Progenitor cell of endocrine pancreas (in vitro differentiated cells): ENCODE measurements at regions not wholly inside any gene's neighbourhood (a gene's known extent, or its start where the extent isn't known, plus 50 kb on each side); places are given as distances from the start of the nearest gene placed in this dataset.
A peak's percentile ranks its signal among the peaks of the same experiment; 100 is the strongest.

ENCODE experiments used
- DNase-seq: peaks from one replicate; pipeline ENCODE4 v3.0.0; 2021; ENCODE audit warnings: low spot score; ENCODE audit not compliant: unreplicated experiment
- H3K27ac Mint-ChIP-seq: 2 replicates; pipeline ENCODE4 v1.8.0; 2021; ENCODE audit warnings: mild to moderate bottlenecking, moderate library complexity, mixed read lengths
- H3K27me3 Mint-ChIP-seq: 2 replicates; pipeline ENCODE4 v1.8.0; 2021; ENCODE audit warnings: mixed read lengths
- H3K36me3 Mint-ChIP-seq: 2 replicates; pipeline ENCODE4 v1.8.0; 2022; ENCODE audit warnings: mixed read lengths; ENCODE audit not compliant: insufficient read depth
- H3K4me1 Mint-ChIP-seq: 2 replicates; pipeline ENCODE4 v1.8.0; 2021; ENCODE audit warnings: low read depth, mixed read lengths
- H3K4me3 Mint-ChIP-seq: 2 replicates; pipeline ENCODE4 v1.8.0; 2021; ENCODE audit warnings: low read depth, mild to moderate bottlenecking, moderate library complexity, mixed read lengths
- H3K9me3 Mint-ChIP-seq: 2 replicates; pipeline ENCODE4 v1.8.0; 2021; ENCODE audit warnings: low read depth, mixed read lengths
- CTCF ChIP-seq: fragments of 200-600 bp; sonication (generic); IDR thresholded peaks from one replicate; pipeline ENCODE4 v1.5.0; 2021; ENCODE audit warnings: antibody characterized with exemption, mild to moderate bottlenecking; ENCODE audit not compliant: unreplicated experiment

DNA sequence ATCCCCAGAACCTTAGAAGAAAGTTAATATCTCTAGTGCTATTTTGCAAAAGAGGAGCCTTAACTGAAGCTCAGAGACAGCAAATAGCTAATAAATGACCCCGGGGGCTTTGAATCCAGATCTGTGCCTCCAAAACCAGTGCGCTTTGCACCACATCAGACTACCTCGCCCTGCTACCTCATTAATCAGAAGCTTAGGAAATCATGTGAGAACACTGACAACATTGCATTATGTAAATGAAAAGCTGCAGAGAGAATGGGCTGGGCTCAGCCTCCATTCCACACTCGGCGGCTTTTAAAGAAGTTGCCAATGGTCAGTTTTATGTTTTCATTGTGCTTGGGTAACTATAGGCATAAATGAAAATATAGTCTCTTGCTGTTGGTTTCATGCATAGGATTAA, 54.0 kb upstream of the STMND1 start:
- Mint-ChIP-seq H3K4me1 (peaks cover 4% of the 10 kb centered on the region), H3K27me3 (no peaks in the 10 kb centered on the region), H3K36me3 (no peaks in the 10 kb centered on the region), H3K27ac (no peak overlapping the region), H3K4me3 (no peak overlapping the region), H3K9me3 (no peaks in the 10 kb centered on the region)
- no peak for DNase-seq
- no peak for TF ChIP-seq CTCF

GRCh38 chr6:17045581-17046322, 56.1 kb upstream of the STMND1 start:
- Mint-ChIP-seq H3K36me3 (no peaks in the 10 kb centered on the region), H3K4me1 (peaks cover 10% of the 10 kb centered on the region), H3K4me3 (no peak overlapping the region), H3K27me3 (no peaks in the 10 kb centered on the region), H3K9me3 (no peaks in the 10 kb centered on the region), H3K27ac (no peak overlapping the region)
- DNase-seq = no peak
- no peak for TF ChIP-seq CTCF

GRCh38 chr6:17043148-17043522, 58.7 kb upstream of the STMND1 start:
- Mint-ChIP-seq H3K4me1 (peaks cover 8% of the 10 kb centered on the region), H3K4me3 (no peak overlapping the region), H3K36me3 (no peaks in the 10 kb centered on the region), H3K27me3 (no peaks in the 10 kb centered on the region), H3K9me3 (no peaks in the 10 kb centered on the region), H3K27ac (no peak overlapping the region)
- TF ChIP-seq CTCF = no peak
- DNase-seq = no peak

DNA sequence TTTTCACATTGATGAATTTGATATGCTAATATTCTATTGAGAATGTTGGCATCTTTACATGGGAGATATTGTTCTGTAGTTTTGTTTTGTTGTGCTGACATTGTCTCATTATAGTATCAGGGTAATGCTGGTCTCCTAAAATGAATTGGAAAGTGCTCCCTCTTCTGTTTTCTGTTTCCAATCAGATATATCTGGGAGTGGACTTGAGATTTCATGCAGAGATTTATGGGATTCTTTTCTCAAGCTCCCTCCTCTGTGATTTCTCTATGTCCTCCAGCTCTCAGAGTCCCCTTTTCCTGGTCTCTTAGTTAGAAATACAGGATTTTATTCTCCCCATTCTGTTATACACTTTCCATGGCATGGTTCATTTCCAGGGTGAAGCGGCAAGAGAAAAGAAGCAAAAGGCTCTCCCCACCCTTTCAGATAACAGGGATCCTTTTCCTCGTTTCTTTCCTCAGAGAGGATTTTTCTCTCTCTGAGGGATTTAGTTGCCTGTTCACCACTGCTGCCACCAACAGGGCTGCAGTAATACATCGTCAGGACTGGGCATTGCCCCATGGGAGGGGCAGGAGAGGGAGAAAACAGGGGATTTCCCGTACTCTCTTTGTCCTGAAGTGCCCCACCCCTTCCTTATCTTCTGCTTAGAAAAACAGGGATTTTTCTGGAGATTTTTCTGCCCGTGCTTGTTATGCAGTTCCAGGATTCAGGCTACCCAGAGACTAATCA, 59.3 kb upstream of the STMND1 start:
- TF ChIP-seq CTCF = peak; percentile 30
- DNase-seq = no peak
- Mint-ChIP-seq H3K4me3 (no peak overlapping the region), H3K36me3 (no peaks in the 10 kb centered on the region), H3K27ac (no peak overlapping the region), H3K4me1 (peaks cover 8% of the 10 kb centered on the region), H3K27me3 (no peaks in the 10 kb centered on the region), H3K9me3 (peaks cover 3% of the 10 kb centered on the region)

DNA sequence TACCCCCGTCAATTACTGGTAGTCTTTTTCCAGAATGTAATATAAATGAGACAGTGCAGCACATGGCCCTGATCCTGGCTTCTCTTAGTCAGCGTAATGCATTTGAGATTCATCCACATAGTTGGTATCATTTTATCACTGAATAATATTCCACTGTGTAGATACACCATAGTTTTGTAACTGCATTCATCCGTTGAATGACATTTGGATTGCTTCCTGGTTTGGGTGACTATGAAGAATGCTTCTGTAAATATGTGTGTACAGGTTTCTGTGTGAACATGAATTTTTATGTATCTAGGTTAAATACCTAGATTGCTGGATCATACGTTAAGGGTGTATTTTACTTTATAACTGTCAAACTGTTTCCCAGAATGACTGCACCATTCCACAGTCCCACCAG, 62.6 kb upstream of the STMND1 start:
- Mint-ChIP-seq H3K9me3 (peaks cover 3% of the 10 kb centered on the region), H3K27me3 (no peaks in the 10 kb centered on the region), H3K4me3 (no peak overlapping the region), H3K27ac (no peak overlapping the region), H3K36me3 (no peaks in the 10 kb centered on the region), H3K4me1 (peaks cover 24% of the 10 kb centered on the region)
- no peak for DNase-seq
- TF ChIP-seq CTCF = no peak
